ENCODE measurements at regions not wholly inside any gene's neighbourhood (a gene's known extent, or its start where the extent isn't known, plus 50 kb on each side); places are given as distances from the start of the nearest gene placed in this dataset.

DNA sequence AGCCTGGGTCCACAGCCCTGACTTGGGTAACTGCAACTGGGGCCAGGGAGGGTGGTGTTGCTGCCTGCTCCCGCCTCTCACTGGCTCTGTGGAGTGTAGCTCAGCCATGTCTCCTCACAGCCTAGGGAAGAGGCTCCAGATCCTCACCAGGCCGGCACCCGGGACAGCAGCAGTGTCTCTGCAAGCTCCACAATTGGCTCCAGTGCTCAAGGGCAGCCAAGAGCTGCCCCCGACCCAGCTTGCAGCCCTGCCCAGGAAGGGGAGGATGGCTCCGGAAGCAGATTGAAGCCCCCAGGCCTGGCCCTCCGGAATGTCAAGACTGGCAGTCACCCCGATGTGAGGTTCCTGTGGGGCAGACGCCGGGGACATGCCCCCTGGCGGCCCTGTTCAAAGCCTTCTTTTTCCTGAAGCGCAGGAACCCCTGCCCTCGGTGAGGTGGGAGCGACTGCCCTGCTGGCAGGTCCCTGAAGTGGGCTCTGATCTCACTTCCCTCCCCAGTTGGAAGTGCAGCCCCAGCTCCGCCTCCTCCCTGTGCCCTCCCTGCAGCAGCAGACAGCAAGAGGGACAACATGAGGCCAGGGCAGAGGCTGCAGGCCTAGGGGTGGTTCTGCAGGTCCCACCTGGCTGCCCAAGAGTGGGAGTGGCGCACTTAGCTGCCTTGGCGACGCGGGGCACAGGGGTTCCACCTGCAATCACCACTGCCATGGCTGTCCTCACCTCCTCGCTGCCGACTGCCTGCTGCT, 816.2 kb upstream of the LUZP2 start:
- WGBS (ENCODE audit: insufficient coverage, insufficient read length): no CpG with 5 or more reads among the region's 20 CpGs
- Histone ChIP-seq H3K4me3 (ENCODE audit: low read length) (no peak overlapping the region), H3K36me3 (ENCODE audit: control insufficient read depth, insufficient read depth, low read length) (no peaks in the 10 kb centered on the region), H3K27me3 (ENCODE audit: control insufficient read depth, insufficient read depth, low read length) (no peaks in the 10 kb centered on the region; the same call in 1 of the 2 replicates), H3K27ac (ENCODE audit: low read length) (no peak overlapping the region), H3K4me1 (ENCODE audit: control insufficient read depth, insufficient read depth, low read length) (no peaks in the 10 kb centered on the region), H3K9me3 (ENCODE audit: control insufficient read depth, insufficient read depth, low read length) (no peaks in the 10 kb centered on the region)
- no peak for DNase-seq (ENCODE audit: low read depth, low spot score)

DNA sequence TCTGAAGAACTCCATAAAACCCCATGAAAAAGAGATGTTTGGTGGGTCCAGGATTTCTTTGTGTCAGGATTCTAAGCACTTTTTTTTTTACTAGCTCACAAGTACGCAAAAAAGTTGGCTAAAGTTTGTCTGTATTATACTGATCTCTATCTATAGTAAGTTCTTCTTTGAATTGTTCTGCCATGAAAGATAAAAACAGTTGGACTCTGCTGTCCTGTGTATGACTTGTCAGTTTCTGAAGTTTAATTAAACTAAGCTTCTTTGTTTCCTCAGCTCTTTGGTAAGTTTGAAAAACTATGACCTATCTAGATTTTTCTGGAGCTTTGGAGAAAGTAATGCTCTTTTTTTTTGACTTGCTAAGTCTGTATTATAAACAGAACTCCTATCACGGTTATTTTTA, 812.2 kb upstream of the LUZP2 start:
- WGBS (ENCODE audit: insufficient coverage, insufficient read length): no CpG with 5 or more reads among the region's 2 CpGs
- Histone ChIP-seq H3K27me3 (ENCODE audit: control insufficient read depth, insufficient read depth, low read length) (no peaks in the 10 kb centered on the region), H3K36me3 (ENCODE audit: control insufficient read depth, insufficient read depth, low read length) (no peaks in the 10 kb centered on the region), H3K9me3 (ENCODE audit: control insufficient read depth, insufficient read depth, low read length) (no peaks in the 10 kb centered on the region), H3K4me1 (ENCODE audit: control insufficient read depth, insufficient read depth, low read length) (no peaks in the 10 kb centered on the region), H3K4me3 (ENCODE audit: low read length) (no peak overlapping the region), H3K27ac (ENCODE audit: low read length) (no peak overlapping the region)
- no peak for DNase-seq (ENCODE audit: low read depth, low spot score)

- WGBS (ENCODE audit: insufficient coverage, insufficient read length): no CpG with 5 or more reads among the region's 3 CpGs
- H3K4me3 ChIP-seq (ENCODE audit: low read length): no peak overlapping the region
- no peaks in the 10 kb centered on the region for H3K36me3 ChIP-seq (ENCODE audit: control insufficient read depth, insufficient read depth, low read length)
- no peaks in the 10 kb centered on the region for H3K27me3 ChIP-seq (ENCODE audit: control insufficient read depth, insufficient read depth, low read length)
- DNase-seq (ENCODE audit: low read depth, low spot score): no peak
- H3K4me1 ChIP-seq (ENCODE audit: control insufficient read depth, insufficient read depth, low read length): no peaks in the 10 kb centered on the region
- H3K27ac ChIP-seq (ENCODE audit: low read length): no peak overlapping the region
- no peaks in the 10 kb centered on the region for H3K9me3 ChIP-seq (ENCODE audit: control insufficient read depth, insufficient read depth, low read length)
These were observed 808.9 kb upstream of the LUZP2 start for GRCh38 chr11:23687991-23688390.

DNA sequence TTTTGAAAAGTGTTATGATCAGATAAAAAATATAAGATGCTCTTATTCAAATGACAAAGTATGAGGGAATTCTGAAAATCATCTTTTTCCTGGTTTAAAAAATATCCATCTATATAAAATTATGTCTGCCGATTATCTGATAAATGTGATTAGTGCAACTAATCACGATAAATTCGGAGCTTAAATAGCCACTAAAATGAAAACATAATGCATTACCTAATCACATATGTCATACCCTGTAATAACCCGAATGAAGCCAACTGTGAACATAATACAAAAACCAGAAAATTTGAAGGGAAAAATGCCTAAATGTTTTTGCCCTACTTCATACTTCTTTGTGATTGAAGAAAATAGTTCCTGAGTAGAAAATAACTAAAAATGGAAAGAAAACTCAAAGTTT, 808.4 kb upstream of the LUZP2 start:
- no peak for DNase-seq (ENCODE audit: low read depth, low spot score)
- no peaks in the 10 kb centered on the region for H3K9me3 ChIP-seq (ENCODE audit: control insufficient read depth, insufficient read depth, low read length)
- H3K4me1 ChIP-seq (ENCODE audit: control insufficient read depth, insufficient read depth, low read length): no peaks in the 10 kb centered on the region
- no peaks in the 10 kb centered on the region for H3K27me3 ChIP-seq (ENCODE audit: control insufficient read depth, insufficient read depth, low read length)
- no peak overlapping the region for H3K27ac ChIP-seq (ENCODE audit: low read length)
- no peak overlapping the region for H3K4me3 ChIP-seq (ENCODE audit: low read length)
- H3K36me3 ChIP-seq (ENCODE audit: control insufficient read depth, insufficient read depth, low read length): no peaks in the 10 kb centered on the region
- WGBS (ENCODE audit: insufficient coverage, insufficient read length): no CpG with 5 or more reads among the region's 4 CpGs

- Histone ChIP-seq H3K4me3 (ENCODE audit: low read length) (no peak overlapping the region), H3K36me3 (ENCODE audit: control insufficient read depth, insufficient read depth, low read length) (no peaks in the 10 kb centered on the region), H3K4me1 (ENCODE audit: control insufficient read depth, insufficient read depth, low read length) (no peaks in the 10 kb centered on the region), H3K27ac (ENCODE audit: low read length) (no peak overlapping the region), H3K27me3 (ENCODE audit: control insufficient read depth, insufficient read depth, low read length) (no peaks in the 10 kb centered on the region), H3K9me3 (ENCODE audit: control insufficient read depth, insufficient read depth, low read length) (no peaks in the 10 kb centered on the region)
- WGBS (ENCODE audit: insufficient coverage, insufficient read length): no CpG with 5 or more reads among the region's 4 CpGs
- no peak for DNase-seq (ENCODE audit: low read depth, low spot score)
These were observed 808.0 kb upstream of the LUZP2 start for GRCh38 chr11:23688835-23689234.

- no peaks in the 10 kb centered on the region for H3K4me1 ChIP-seq (ENCODE audit: control insufficient read depth, insufficient read depth, low read length)
- DNase-seq (ENCODE audit: low read depth, low spot score): no peak
- H3K36me3 ChIP-seq (ENCODE audit: control insufficient read depth, insufficient read depth, low read length): no peaks in the 10 kb centered on the region
- WGBS (ENCODE audit: insufficient coverage, insufficient read length): no CpG with 5 or more reads among the region's 5 CpGs
- H3K27ac ChIP-seq (ENCODE audit: low read length): no peak overlapping the region
- H3K4me3 ChIP-seq (ENCODE audit: low read length): no peak overlapping the region
- no peaks in the 10 kb centered on the region for H3K27me3 ChIP-seq (ENCODE audit: control insufficient read depth, insufficient read depth, low read length)
- no peaks in the 10 kb centered on the region for H3K9me3 ChIP-seq (ENCODE audit: control insufficient read depth, insufficient read depth, low read length)
These were observed 800.0 kb upstream of the LUZP2 start for GRCh38 chr11:23696688-23697415.

- H3K9me3 ChIP-seq (ENCODE audit: control insufficient read depth, insufficient read depth, low read length): no peaks in the 10 kb centered on the region
- no CpG with 5 or more reads among the region's 1 CpG for WGBS (ENCODE audit: insufficient coverage, insufficient read length)
- H3K4me3 ChIP-seq (ENCODE audit: low read length): no peak overlapping the region
- H3K27me3 ChIP-seq (ENCODE audit: control insufficient read depth, insufficient read depth, low read length): no peaks in the 10 kb centered on the region
- no peak overlapping the region for H3K27ac ChIP-seq (ENCODE audit: low read length)
- H3K4me1 ChIP-seq (ENCODE audit: control insufficient read depth, insufficient read depth, low read length): no peaks in the 10 kb centered on the region
- DNase-seq (ENCODE audit: low read depth, low spot score): no peak
- H3K36me3 ChIP-seq (ENCODE audit: control insufficient read depth, insufficient read depth, low read length): no peaks in the 10 kb centered on the region
These were observed 792.7 kb upstream of the LUZP2 start for GRCh38 chr11:23704183-23704582.

DNA sequence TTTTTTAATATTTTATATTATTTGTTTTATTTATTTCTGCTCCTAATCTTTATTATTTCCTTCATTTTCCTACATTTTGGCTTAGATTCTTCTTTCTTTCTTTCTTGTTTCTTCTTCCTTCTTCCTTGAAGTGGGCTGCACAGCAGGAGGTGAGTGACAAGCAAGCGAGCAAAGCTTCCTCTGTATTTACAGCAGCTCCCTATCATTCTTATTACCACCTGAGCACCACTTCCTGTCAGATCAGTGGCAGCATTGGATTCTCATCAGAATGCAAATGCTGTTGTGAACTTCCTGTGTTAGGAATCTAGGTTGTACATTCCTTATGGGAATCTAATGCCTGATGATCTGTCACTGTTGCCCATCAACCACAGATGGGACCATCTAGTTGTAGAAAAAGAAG, 784.9 kb upstream of the LUZP2 start:
- H3K4me3 ChIP-seq (ENCODE audit: low read length): no peak overlapping the region
- DNase-seq (ENCODE audit: low read depth, low spot score): no peak
- no CpG with 5 or more reads among the region's 1 CpG for WGBS (ENCODE audit: insufficient coverage, insufficient read length)
- no peaks in the 10 kb centered on the region for H3K4me1 ChIP-seq (ENCODE audit: control insufficient read depth, insufficient read depth, low read length)
- no peak overlapping the region for H3K27ac ChIP-seq (ENCODE audit: low read length)
- H3K36me3 ChIP-seq (ENCODE audit: control insufficient read depth, insufficient read depth, low read length): no peaks in the 10 kb centered on the region
- H3K9me3 ChIP-seq (ENCODE audit: control insufficient read depth, insufficient read depth, low read length): no peaks in the 10 kb centered on the region
- H3K27me3 ChIP-seq (ENCODE audit: control insufficient read depth, insufficient read depth, low read length): no peaks in the 10 kb centered on the region

DNA sequence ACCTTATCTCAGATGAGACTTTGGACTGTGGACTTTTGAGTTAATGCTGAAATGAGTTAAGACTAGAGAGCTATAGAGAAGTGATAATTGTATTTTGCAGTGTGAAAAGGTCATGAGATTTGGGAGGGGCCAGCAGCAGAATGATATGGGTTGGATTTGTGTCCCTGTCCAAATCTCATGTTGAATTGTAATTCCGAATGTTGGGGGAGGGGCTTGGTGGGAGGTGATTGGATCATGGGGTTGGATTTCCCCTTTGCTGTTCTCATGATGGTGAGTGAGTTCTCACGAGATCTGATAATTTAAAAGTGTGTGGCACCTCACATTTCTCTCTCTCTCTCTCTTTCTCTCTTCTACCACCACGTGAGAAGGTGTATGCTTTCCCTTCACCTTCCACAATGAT, 777.8 kb upstream of the LUZP2 start:
- Histone ChIP-seq H3K9me3 (ENCODE audit: control insufficient read depth, insufficient read depth, low read length) (no peaks in the 10 kb centered on the region), H3K27ac (ENCODE audit: low read length) (no peak overlapping the region)
- no CpG with 5 or more reads among the region's 3 CpGs for WGBS (ENCODE audit: insufficient coverage, insufficient read length)

DNA sequence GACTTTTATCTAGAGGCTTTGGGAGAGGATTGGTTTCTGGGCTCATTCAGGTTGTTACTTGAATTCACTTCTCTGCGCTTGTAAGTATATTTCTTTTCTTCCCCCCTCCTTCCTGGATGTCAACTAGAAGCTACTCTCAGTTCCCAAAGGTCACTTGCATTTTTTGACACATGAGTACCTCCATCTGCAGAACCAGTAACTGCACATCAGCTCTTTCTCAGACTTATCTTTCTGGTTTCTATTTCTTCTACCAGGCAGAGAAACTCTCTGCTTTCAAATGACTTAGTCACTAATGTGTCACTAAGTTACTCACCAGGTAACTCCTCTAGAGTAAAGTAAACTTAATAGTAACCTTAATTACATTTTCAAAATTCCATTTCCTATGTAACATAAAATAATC, 773.0 kb upstream of the LUZP2 start:
- H3K4me1 ChIP-seq (ENCODE audit: control insufficient read depth, insufficient read depth, low read length): no peaks in the 10 kb centered on the region
- DNase-seq (ENCODE audit: low read depth, low spot score): no peak
- no peaks in the 10 kb centered on the region for H3K9me3 ChIP-seq (ENCODE audit: control insufficient read depth, insufficient read depth, low read length)
- H3K27ac ChIP-seq (ENCODE audit: low read length): no peak overlapping the region
- H3K36me3 ChIP-seq (ENCODE audit: control insufficient read depth, insufficient read depth, low read length): no peaks in the 10 kb centered on the region
- H3K4me3 ChIP-seq (ENCODE audit: low read length): no peak overlapping the region
- no peaks in the 10 kb centered on the region for H3K27me3 ChIP-seq (ENCODE audit: control insufficient read depth, insufficient read depth, low read length)
- WGBS (ENCODE audit: insufficient coverage, insufficient read length): no CpG with 5 or more reads among the region's 1 CpG

More for the DNA sequence above, 777.8 kb upstream of the LUZP2 start:
- H3K4me1 ChIP-seq (ENCODE audit: control insufficient read depth, insufficient read depth, low read length): no peaks in the 10 kb centered on the region
- H3K36me3 ChIP-seq (ENCODE audit: control insufficient read depth, insufficient read depth, low read length): no peaks in the 10 kb centered on the region
- no peaks in the 10 kb centered on the region for H3K27me3 ChIP-seq (ENCODE audit: control insufficient read depth, insufficient read depth, low read length)
- no peak for DNase-seq (ENCODE audit: low read depth, low spot score)
- no peak overlapping the region for H3K4me3 ChIP-seq (ENCODE audit: low read length)

GRCh38 chr11:23725752-23726151, 771.1 kb upstream of the LUZP2 start:
- WGBS (ENCODE audit: insufficient coverage, insufficient read length): no CpG with 5 or more reads among the region's 5 CpGs
- no peaks in the 10 kb centered on the region for H3K4me1 ChIP-seq (ENCODE audit: control insufficient read depth, insufficient read depth, low read length)
- no peaks in the 10 kb centered on the region for H3K9me3 ChIP-seq (ENCODE audit: control insufficient read depth, insufficient read depth, low read length)
- H3K4me3 ChIP-seq (ENCODE audit: low read length): no peak overlapping the region
- H3K27ac ChIP-seq (ENCODE audit: low read length): no peak overlapping the region
- no peaks in the 10 kb centered on the region for H3K36me3 ChIP-seq (ENCODE audit: control insufficient read depth, insufficient read depth, low read length)
- DNase-seq (ENCODE audit: low read depth, low spot score): no peak
- H3K27me3 ChIP-seq (ENCODE audit: control insufficient read depth, insufficient read depth, low read length): no peaks in the 10 kb centered on the region
